Cardiac fibroblast (primary cell): ENCODE measurements at regions not wholly inside any gene's neighbourhood (a gene's known extent, or its start where the extent isn't known, plus 50 kb on each side); places are given as distances from the start of the nearest gene placed in this dataset.

Experiments
- DNase-seq, 2 donors: peaks; one replicate each; pipeline versions ENCODE4 v3.0.0 to v3.0.0-alpha.2; 2010; ENCODE audit warnings: low read depth in 2 of 2
- H3K4me3 ChIP-seq, 2 donors: replicated peaks in 1 of 2; 1 replicate in 1 of 2; 2 replicates in 1 of 2; pipeline ENCODE4 v1.5.1; 2011; ENCODE audit warnings: low read depth in 2 of 2, low read length in 2 of 2, mild to moderate bottlenecking in 2 of 2, moderate library complexity in 1 of 2
- TF ChIP-seq, protein P1 (sequence below): IDR thresholded peaks from one replicate; pipeline ENCODE4 v1.5.1; 2011; ENCODE audit warnings: low read depth, mild to moderate bottlenecking, low read length, inconsistent platforms

DNA sequence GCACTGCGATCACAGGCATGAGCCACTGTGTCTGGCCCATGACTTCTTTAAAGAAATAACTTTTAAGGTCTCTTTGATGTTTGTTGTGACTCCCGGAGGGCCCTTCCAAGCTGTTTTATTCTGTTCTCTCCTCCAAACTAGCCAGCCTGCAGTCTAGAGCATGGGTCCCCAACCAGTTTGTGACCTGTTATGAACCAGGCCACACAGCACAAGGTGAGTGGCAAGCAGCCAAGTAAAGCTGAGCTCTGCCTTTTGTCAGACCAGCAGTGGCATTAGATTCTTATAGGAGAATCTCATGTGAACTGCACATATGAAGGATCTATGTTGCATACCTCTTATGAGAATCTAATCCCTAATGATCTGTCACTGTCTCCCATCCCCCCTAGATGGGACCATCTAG is 223.9 kb upstream of the RGPD4 start:
- H3K4me3 ChIP-seq: no peak overlapping the region
- TF ChIP-seq, protein P1, sequence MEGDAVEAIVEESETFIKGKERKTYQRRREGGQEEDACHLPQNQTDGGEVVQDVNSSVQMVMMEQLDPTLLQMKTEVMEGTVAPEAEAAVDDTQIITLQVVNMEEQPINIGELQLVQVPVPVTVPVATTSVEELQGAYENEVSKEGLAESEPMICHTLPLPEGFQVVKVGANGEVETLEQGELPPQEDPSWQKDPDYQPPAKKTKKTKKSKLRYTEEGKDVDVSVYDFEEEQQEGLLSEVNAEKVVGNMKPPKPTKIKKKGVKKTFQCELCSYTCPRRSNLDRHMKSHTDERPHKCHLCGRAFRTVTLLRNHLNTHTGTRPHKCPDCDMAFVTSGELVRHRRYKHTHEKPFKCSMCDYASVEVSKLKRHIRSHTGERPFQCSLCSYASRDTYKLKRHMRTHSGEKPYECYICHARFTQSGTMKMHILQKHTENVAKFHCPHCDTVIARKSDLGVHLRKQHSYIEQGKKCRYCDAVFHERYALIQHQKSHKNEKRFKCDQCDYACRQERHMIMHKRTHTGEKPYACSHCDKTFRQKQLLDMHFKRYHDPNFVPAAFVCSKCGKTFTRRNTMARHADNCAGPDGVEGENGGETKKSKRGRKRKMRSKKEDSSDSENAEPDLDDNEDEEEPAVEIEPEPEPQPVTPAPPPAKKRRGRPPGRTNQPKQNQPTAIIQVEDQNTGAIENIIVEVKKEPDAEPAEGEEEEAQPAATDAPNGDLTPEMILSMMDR: no peak
- DNase-seq: no peak

DNA sequence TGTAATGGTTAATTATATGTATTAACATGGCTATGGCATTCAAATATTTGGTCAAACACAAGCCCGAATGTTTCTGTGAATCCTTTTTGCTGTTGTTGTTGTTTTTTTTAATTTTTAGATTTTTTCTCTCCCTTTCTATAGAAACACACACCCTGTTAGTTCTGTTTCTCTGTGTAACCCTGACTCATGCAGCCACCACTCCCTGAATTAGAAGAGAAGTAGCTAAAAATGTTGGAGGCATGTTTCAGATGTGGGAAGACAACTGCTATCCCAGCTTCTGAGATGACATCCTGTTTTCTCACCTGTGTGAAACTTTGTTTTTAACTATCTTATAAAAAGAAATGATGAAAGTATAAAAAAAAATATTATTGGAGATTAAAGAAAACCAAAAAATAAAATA is 219.6 kb upstream of the RGPD4 start:
- TF ChIP-seq, protein P1: no peak
- DNase-seq: no peak
- H3K4me3 ChIP-seq: no peak overlapping the region

DNA sequence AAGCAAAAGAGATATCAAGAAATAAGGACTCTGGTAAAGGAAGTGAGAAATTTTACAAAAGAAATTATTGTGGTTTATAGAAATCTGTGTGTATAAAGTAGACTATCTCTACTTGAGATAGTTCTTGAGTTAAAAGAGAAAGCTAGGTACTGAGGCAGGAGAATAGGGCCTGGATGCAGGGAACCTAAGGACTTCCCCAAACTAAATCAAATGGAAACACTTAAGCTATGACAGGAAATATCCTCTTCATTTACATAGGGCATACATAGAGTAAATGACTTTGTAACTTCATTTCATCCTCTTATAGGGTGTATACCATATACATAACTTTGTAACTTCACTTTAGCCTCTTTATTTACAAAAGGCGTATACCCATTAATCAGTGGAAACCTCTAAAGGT is 219.2 kb upstream of the RGPD4 start:
- H3K4me3 ChIP-seq: no peak overlapping the region
- TF ChIP-seq, protein P1: no peak
- no peak for DNase-seq

DNA sequence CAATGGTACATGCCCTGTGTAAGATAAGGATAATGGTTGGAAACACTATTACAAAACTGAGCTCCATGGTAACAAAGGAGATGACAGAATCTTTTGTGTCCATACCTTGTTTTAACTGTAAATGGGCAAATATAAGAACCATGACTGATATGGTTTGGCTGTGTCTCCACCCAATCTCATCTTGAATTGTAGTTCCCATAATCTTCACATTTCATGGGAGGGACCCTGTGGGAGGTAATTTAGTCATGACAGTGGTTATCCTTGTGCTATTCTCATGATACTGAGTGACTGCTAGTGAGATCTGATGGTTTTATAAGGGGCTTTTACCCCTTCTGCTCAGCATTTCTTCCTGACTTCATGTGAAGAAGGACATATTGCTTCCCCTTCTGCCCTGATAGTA is 211.7 kb upstream of the RGPD4 start:
- TF ChIP-seq, protein P1: no peak
- H3K4me3 ChIP-seq: no peak overlapping the region
- no peak for DNase-seq

DNA sequence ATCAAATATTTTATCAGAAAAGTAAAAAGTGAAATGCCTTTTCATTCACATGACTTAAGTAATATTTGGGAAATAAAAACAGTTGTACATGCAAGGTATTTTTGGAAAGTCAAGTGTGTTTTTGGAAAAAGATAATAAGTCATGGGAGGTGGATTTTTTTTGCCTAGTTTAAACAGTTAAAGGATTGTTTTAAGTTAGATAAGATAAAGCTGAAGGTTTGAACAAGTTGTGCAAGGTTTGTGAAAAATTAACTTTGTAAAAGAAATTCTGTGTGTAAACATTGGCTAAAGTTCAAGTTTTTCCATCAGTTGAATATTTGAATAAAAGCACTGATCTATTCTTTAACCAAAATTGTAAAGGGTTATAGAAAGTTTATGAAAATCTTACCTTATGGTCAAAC is 207.9 kb upstream of the RGPD4 start:
- TF ChIP-seq, protein P1: no peak
- no peak for DNase-seq
- no peak overlapping the region for H3K4me3 ChIP-seq

DNA sequence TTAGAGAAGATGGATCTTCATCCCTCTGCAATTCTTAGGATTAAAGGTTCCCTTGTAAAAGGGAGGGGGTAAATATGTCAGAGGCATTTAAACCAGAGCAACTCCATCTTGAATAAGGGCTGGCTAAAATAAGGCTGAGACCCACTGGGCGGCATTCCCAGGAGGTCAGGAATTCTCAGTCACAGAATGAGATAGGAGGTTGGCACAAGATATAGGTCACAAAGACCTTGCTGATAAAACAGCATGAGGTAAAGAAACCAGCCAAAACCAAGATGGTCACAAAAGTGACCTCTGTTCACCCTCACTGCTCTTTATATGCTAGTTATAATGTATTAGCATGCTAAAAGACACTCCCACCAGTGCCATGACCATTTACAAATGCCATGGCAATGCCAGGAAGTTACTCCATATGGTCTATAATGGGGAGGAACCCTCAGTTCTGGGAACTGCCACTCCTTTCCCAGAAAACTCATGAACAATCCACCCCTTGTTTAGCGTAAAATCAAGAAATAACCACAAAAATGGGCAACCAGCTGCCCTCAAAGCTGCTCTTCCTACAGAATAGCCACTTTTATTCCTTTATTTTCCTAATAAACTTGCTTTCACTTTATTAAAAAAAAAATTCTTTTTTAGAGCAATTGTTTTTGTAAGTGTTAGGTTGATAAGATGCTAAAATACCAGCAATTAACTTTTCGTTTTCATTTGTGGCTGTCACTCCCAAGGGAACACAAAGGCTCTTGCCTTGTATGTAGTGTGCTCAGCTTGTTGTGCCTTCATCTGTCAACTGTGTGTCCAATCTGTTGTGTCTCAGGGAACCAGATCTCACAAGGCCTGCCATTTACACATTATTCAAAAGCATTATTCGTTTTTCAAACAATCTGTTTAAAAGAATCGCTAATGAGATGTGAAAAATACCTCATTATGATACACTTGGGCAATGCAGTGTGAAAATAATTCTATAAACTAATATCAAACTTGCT is 205.2 kb upstream of the RGPD4 start:
- TF ChIP-seq, protein P1: no peak
- H3K4me3 ChIP-seq: no peak overlapping the region
- DNase-seq: peak in 1 of 2 donors; percentile 6
